ENCODE measurements at regions not wholly inside any gene's neighbourhood (a gene's known extent, or its start where the extent isn't known, plus 50 kb on each side); places are given as distances from the start of the nearest gene placed in this dataset.

- Histone ChIP-seq H3K9me3 (replicated peaks) (no peaks in the 10 kb centered on the region), H3K4me1 (no peaks in the 10 kb centered on the region), H3K27me3 (no peaks in the 10 kb centered on the region), H3K27ac (no peak overlapping the region), H3K4me3 (no peak overlapping the region), H3K36me3 (no peaks in the 10 kb centered on the region)
- DNase-seq: no peak
Measured at GRCh38 chr2:12603781-12604295, 112.9 kb upstream of the TRIB2 start.

DNA sequence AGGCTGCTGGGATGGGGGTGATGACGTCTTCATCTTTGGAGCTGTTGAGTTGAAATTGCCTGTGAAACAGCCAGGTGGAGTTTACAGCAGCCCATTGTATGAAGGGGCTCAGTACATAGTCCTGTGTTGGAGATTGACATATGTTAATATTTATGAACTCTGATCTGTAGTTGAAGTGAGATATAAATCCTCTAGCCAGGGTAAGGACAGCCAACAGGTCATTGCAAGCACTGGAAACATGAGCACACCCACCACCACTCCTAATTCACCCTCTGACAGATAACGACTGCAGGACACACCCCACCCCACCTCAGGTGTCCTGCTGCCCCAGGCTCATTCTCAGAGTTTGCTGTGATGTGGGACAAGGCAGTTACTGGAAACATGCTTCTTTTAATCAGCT lies 112.4 kb upstream of the TRIB2 start:
- no peak for DNase-seq
- Histone ChIP-seq H3K9me3 (replicated peaks) (no peaks in the 10 kb centered on the region), H3K36me3 (no peaks in the 10 kb centered on the region), H3K27me3 (no peaks in the 10 kb centered on the region), H3K27ac (no peak overlapping the region), H3K4me3 (no peak overlapping the region), H3K4me1 (no peaks in the 10 kb centered on the region)

DNA sequence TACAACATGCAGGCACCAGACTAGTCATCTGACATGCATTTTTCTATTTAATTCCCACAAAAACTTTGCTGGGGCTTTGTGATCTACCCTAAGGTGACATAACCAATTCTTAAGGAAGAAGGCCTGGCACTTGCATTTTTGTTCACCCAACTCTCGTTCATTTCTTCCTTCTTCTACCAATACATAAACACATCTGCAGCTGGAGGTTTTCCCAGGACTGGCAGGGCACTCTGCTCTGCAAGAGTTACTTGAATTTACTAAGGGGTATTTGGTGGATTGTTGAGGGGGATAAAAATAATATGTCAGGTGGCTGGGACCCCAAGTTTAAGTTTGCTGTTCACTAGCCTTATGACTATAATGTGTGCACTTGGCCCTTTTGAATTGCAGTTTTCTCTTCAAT lies 111.4 kb upstream of the TRIB2 start:
- H3K9me3 ChIP-seq (replicated peaks): no peaks in the 10 kb centered on the region
- no peaks in the 10 kb centered on the region for H3K4me1 ChIP-seq
- no peaks in the 10 kb centered on the region for H3K27me3 ChIP-seq
- H3K36me3 ChIP-seq: no peaks in the 10 kb centered on the region
- no peak overlapping the region for H3K4me3 ChIP-seq
- DNase-seq: no peak
- no peak overlapping the region for H3K27ac ChIP-seq

GRCh38 chr2:12605936-12606335 lies 110.8 kb upstream of the TRIB2 start:
- no peak for DNase-seq
- Histone ChIP-seq H3K4me1 (no peaks in the 10 kb centered on the region), H3K9me3 (replicated peaks) (no peaks in the 10 kb centered on the region), H3K27me3 (no peaks in the 10 kb centered on the region), H3K27ac (no peak overlapping the region), H3K4me3 (no peak overlapping the region), H3K36me3 (no peaks in the 10 kb centered on the region)

DNA sequence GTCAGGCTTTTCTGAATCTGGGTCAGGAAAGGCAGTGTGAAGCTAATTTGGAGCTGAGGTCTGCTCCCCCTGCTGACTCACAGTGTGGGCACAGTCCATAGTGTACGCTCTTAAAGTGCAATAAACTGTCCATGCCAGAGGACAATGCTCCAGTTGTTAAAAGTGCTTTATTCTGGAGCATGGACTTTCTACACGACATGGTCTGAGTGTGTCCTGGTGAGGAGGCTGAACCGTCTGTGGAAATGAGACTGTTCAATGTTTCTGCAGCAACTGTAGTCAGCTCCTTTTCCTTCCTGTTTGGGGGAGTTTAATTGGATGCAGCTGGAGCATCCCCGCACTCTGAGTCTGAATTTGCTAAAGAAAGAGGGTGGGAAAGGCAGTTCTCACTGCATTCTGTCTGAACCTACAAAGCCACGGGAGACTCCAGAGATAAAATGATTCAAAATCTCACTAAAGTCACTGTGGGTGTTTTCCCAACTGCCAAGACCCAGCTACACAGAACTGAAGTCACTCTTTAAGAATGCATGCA lies 110.2 kb upstream of the TRIB2 start:
- H3K9me3 ChIP-seq (replicated peaks): no peaks in the 10 kb centered on the region
- no peak overlapping the region for H3K27ac ChIP-seq
- DNase-seq: peak in 1 of 2 experiments; percentile 39
- no peak overlapping the region for H3K4me3 ChIP-seq
- H3K4me1 ChIP-seq: no peaks in the 10 kb centered on the region
- H3K27me3 ChIP-seq: no peaks in the 10 kb centered on the region
- H3K36me3 ChIP-seq: no peaks in the 10 kb centered on the region

DNA sequence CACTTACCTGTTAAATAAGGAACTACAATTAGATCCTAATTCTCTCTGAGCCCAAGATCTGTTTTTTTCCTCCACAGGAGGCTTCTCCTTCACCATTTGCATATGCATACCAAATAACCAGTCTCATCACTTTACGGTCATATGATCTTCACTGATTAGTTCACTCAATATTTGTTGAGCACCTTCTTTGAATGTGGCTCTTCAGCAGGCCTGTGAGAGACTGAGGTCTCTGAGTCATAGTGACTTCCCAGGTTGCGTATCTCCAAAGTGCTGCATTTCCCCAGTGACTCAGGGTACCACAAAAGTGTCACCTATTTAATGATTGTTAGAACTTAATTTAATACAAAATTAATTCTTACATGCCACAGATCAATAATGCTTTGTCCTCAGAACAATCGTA lies 108.8 kb upstream of the TRIB2 start:
- Histone ChIP-seq H3K9me3 (replicated peaks) (no peaks in the 10 kb centered on the region), H3K4me1 (no peaks in the 10 kb centered on the region), H3K27me3 (no peaks in the 10 kb centered on the region), H3K4me3 (no peak overlapping the region), H3K27ac (no peak overlapping the region), H3K36me3 (no peaks in the 10 kb centered on the region)
- DNase-seq: no peak

DNA sequence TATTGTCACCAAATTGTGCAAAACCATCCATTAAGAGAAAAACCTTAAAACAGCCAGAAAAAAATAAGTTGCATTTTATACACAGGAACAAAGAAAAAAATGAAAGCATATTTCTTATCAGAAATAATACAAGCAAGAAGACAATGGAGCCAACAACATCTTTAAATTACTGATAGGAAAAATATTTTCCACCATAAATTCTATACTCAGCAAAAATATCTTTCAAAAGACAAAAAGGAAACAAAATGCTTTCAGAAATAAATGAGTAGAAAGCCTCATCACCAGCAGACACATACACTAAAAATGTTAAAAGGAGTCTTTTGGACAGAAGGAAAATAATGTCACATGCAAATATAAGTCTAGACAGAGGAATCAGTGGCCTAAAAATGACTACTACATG lies 106.4 kb upstream of the TRIB2 start:
- H3K4me1 ChIP-seq: no peaks in the 10 kb centered on the region
- H3K27ac ChIP-seq: no peak overlapping the region
- no peak overlapping the region for H3K4me3 ChIP-seq
- H3K36me3 ChIP-seq: no peaks in the 10 kb centered on the region
- no peaks in the 10 kb centered on the region for H3K27me3 ChIP-seq
- DNase-seq: no peak
- H3K9me3 ChIP-seq (replicated peaks): no peaks in the 10 kb centered on the region

DNA sequence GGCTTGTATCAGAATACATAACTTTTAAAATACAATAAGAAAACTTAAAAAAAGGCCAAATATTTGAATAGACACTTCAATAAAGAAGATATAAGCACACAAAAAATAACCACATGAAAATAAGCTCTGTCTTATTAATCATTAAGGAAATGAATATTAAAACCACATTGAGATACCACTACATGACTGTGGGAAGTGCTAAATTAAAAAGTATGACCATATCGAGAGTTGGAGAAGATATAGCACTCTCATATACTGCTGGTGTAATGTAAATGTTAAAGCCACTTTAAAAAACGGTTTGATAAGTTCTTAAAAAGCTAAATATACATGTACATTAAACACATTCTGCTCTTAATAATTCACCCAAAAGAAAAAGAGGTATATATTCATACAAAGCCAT lies 104.6 kb upstream of the TRIB2 start:
- no peak for DNase-seq
- H3K9me3 ChIP-seq (replicated peaks): no peaks in the 10 kb centered on the region
- H3K36me3 ChIP-seq: no peaks in the 10 kb centered on the region
- H3K4me3 ChIP-seq: no peak overlapping the region
- H3K27me3 ChIP-seq: no peaks in the 10 kb centered on the region
- H3K4me1 ChIP-seq: no peaks in the 10 kb centered on the region
- H3K27ac ChIP-seq: no peak overlapping the region

DNA sequence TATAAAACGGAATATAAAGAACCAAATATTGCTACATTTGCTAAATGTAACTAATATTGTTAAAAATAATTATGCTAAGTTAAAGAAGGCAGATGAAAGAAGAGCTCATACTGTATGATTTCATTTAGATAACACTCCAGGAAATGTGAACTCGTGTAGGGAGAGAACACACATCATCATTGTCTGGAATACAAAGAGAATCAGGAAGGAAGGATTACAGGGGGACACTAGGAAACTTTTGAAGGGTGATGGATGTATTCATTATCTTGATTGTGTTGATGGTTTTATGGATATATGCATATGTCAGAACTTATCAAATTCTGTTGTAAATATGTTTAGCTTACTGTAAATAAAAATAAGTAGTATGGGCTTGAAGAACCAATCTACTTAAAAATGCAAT lies 104.1 kb upstream of the TRIB2 start:
- no peak for DNase-seq
- Histone ChIP-seq H3K4me3 (no peak overlapping the region), H3K27me3 (no peaks in the 10 kb centered on the region), H3K9me3 (replicated peaks) (no peaks in the 10 kb centered on the region), H3K36me3 (no peaks in the 10 kb centered on the region), H3K27ac (no peak overlapping the region), H3K4me1 (no peaks in the 10 kb centered on the region)

GRCh38 chr2:12613137-12613835 lies 103.5 kb upstream of the TRIB2 start:
- Histone ChIP-seq H3K4me1 (no peaks in the 10 kb centered on the region), H3K4me3 (no peak overlapping the region), H3K27ac (no peak overlapping the region), H3K9me3 (replicated peaks) (no peaks in the 10 kb centered on the region), H3K36me3 (no peaks in the 10 kb centered on the region), H3K27me3 (no peaks in the 10 kb centered on the region)
- peak in 1 of 2 experiments; percentile 22 for DNase-seq

- H3K9me3 ChIP-seq (replicated peaks): no peaks in the 10 kb centered on the region
- no peak for DNase-seq
- H3K27ac ChIP-seq: no peak overlapping the region
- H3K36me3 ChIP-seq: no peaks in the 10 kb centered on the region
- peaks cover 10% of the 10 kb centered on the region; the same call in 1 of the 2 replicates for H3K4me1 ChIP-seq
- H3K4me3 ChIP-seq: no peak overlapping the region
- no peaks in the 10 kb centered on the region for H3K27me3 ChIP-seq
Measured at GRCh38 chr2:12615509-12615908, 101.2 kb upstream of the TRIB2 start.

DNA sequence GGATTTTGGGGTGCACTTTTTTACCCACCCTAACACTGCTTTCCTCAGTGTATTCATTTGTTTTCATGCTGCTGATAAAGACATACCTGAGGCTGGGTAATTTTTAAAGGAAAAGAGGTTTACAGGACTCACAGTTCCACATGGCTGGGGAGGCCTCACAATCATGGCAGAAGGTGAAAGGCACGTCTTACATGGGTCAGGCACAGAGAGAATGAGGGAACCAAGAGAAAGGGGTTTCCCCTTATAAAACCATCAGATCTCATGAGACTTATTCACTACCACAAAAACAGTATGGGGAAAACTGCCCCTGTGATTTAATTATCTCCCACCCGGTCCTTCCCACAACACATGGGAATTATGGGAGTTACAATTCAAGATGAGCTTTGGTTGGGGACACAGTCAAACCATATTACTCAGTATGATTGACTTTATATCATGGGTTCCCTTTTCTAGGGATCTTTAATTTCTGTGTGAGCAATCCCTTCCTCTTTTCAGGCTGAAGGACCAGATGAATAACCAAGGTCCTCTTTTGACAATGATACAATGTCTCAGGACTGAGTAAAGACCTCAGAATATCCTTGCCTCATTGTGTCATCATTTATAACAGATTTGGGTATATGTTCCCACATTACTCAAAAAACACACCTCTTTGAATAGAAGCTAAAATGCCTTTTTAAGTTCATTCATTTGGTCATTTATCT lies 100.1 kb upstream of the TRIB2 start:
- no peak overlapping the region for H3K4me3 ChIP-seq
- H3K27me3 ChIP-seq: no peaks in the 10 kb centered on the region
- no peak overlapping the region for H3K27ac ChIP-seq
- DNase-seq: no peak
- peaks cover 12% of the 10 kb centered on the region; the same call in 1 of the 2 replicates for H3K4me1 ChIP-seq
- no peaks in the 10 kb centered on the region for H3K9me3 ChIP-seq (replicated peaks)
- H3K36me3 ChIP-seq: no peaks in the 10 kb centered on the region

GRCh38 chr2:12617366-12617765 lies 99.4 kb upstream of the TRIB2 start:
- H3K9me3 ChIP-seq (replicated peaks): no peaks in the 10 kb centered on the region
- H3K27ac ChIP-seq: no peak overlapping the region
- H3K27me3 ChIP-seq: no peaks in the 10 kb centered on the region
- DNase-seq: no peak
- H3K36me3 ChIP-seq: no peaks in the 10 kb centered on the region
- H3K4me1 ChIP-seq: peaks cover 12% of the 10 kb centered on the region; the same call in 1 of the 2 replicates
- H3K4me3 ChIP-seq: no peak overlapping the region

GRCh38 chr2:12617853-12618252 lies 98.9 kb upstream of the TRIB2 start:
- peaks cover 12% of the 10 kb centered on the region; the same call in 1 of the 2 replicates for H3K4me1 ChIP-seq
- H3K27ac ChIP-seq: no peak overlapping the region
- H3K27me3 ChIP-seq: no peaks in the 10 kb centered on the region
- H3K36me3 ChIP-seq: no peaks in the 10 kb centered on the region
- H3K9me3 ChIP-seq (replicated peaks): no peaks in the 10 kb centered on the region
- no peak for DNase-seq
- H3K4me3 ChIP-seq: no peak overlapping the region

DNA sequence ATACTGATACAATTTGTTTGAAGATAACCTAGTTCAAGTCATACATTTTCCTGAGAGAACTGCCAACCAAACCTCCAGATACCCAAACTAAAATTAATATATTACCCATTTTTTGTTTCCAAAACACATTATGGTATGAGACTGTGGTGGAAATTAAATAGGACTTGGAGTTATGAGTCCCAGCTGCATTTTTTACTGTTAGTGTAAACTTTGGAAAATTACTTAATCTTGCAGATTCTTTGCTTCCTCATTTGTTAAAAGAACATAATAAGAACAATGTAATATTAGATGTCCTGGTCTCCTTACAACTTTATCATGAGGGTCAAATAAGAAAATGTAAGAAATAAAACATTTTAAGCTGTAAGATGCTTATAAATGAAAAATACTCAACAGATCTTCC lies 98.2 kb upstream of the TRIB2 start:
- Histone ChIP-seq H3K9me3 (replicated peaks) (no peaks in the 10 kb centered on the region), H3K4me3 (no peak overlapping the region), H3K27ac (no peak overlapping the region), H3K4me1 (peaks cover 12% of the 10 kb centered on the region; the same call in 1 of the 2 replicates), H3K36me3 (no peaks in the 10 kb centered on the region), H3K27me3 (no peaks in the 10 kb centered on the region)
- no peak for DNase-seq

Measured in SJCRH30 (cell line).